ENCODE measurements at regions not wholly inside any gene's neighbourhood (a gene's known extent, or its start where the extent isn't known, plus 50 kb on each side); places are given as distances from the start of the nearest gene placed in this dataset.

DNA sequence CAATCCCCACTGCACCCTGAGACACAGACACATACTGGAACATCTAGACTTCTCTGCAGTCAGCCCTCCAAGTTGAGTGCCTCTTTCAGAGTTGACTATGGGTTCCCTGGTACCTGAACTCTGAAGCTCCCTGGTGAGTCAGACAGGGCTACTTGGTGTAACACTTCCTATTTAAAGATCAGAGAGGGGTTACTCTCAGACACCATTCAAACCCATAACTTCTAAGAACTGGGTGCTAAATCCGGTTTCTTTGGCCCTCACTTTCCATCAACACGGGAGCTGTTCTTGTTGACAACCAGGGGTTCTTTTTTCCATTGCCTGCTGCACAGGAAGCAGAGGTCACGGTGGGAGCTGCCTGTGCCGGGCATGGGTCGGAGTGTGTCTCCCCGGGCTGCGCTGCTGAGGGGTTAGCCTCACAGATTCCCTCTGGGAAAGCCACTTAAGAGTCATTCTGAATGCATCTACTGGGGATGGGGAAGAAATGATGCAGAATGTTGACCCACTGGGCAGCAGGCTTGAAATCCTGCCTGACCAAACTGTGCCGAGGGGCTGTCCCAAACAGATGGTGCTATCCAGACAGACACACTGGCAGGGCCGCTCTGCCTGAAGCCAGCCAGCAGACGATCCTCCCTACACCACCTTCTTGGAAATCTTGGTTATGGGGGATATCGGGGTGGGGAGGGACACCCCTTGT, 74.1 kb downstream of the PITPNM2 start:
- H3K4me1 ChIP-seq, result peaks cover 0 to 28% (median 15%) of the 10 kb centered on the region in 4 donors
- TF ChIP-seq, protein P1, sequence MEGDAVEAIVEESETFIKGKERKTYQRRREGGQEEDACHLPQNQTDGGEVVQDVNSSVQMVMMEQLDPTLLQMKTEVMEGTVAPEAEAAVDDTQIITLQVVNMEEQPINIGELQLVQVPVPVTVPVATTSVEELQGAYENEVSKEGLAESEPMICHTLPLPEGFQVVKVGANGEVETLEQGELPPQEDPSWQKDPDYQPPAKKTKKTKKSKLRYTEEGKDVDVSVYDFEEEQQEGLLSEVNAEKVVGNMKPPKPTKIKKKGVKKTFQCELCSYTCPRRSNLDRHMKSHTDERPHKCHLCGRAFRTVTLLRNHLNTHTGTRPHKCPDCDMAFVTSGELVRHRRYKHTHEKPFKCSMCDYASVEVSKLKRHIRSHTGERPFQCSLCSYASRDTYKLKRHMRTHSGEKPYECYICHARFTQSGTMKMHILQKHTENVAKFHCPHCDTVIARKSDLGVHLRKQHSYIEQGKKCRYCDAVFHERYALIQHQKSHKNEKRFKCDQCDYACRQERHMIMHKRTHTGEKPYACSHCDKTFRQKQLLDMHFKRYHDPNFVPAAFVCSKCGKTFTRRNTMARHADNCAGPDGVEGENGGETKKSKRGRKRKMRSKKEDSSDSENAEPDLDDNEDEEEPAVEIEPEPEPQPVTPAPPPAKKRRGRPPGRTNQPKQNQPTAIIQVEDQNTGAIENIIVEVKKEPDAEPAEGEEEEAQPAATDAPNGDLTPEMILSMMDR (IDR thresholded peaks at IDR 0.05), result no peak
- TF ChIP-seq POLR2A (IDR thresholded peaks at IDR 0.05), result no peak
- H3K27ac ChIP-seq, result peak overlapping the region; percentile 33 to 74 (median 62)
- H3K27me3 ChIP-seq, result no peaks in the 10 kb centered on the region
- DNase-seq, result peak in 1 of 3 donors; percentile 65
- no peaks in the 10 kb centered on the region for H3K9me3 ChIP-seq
- H3K36me3 ChIP-seq, result no peaks in the 10 kb centered on the region
- no peak overlapping the region for H3K4me3 ChIP-seq

DNA sequence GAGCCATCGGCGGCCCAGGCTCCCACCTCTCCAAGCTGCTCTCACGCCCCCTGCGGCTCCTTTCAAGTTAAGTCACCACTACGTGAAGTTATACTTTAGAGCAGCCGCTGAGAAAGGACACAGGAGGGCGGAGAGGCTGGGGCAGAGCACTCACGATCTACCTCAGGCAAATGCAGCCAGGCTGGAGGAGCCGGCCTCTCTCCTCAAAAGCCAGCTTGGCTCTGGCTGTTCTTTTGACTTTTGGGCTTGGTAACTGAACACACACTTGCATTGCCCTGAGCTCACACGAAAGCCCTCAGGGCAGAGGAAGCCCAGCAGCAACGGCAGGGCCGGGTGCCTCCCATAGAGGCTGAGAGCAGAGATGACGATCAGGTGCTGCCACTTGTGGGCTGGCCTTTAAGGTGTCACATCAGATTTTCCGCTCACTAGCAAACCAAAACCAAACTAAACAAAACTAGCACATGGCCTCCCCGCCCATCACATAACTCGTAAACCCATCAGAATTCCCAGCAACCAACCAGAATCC, 75.2 kb downstream of the PITPNM2 start:
- DNase-seq, result peak in 2 of 3 donors; percentile 74 to 81
- Histone ChIP-seq H3K9me3 (no peaks in the 10 kb centered on the region), H3K36me3 (no peaks in the 10 kb centered on the region), H3K4me3 (peak overlapping the region in 2 of 4 donors; percentile 6 to 20), H3K4me1 (peaks cover 0 to 33% (median 15%) of the 10 kb centered on the region in 4 donors), H3K27ac (peak overlapping the region; percentile 33 to 74 (median 62)), H3K27me3 (no peaks in the 10 kb centered on the region)
- TF ChIP-seq POLR2A (IDR thresholded peaks at IDR 0.05), result no peak
- TF ChIP-seq, protein P1 (IDR thresholded peaks at IDR 0.05), result peak in 2 of 6 experiments; percentile 8 to 11

DNA sequence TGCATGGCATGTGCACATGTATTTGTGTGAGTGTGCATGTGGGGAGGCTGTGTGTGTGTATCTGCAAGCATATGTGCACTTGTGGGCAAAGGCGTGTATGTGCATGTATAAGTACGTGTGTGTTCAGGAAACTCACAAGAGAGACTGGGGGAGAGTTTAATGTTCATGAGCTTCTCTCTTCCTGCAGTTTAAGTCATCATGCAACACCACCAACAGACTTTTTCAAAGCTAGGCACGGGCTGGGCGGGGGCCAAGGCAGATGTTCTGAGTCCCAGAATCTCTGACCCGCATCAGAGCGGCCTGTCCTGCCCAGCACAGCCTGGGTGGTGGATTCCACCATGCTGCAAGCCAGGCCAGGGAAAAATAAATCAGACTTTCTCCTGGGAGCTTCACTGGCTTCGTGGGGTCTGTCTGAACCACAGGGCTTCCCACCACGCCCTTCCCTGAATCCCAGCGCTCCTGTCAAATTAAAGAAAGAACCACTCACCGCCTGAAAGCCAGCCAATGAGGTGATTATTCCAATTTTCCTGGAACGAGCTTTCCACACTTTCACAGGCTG, 75.7 kb downstream of the PITPNM2 start:
- no peak for DNase-seq
- Histone ChIP-seq H3K9me3 (no peaks in the 10 kb centered on the region), H3K27me3 (no peaks in the 10 kb centered on the region), H3K27ac (peak overlapping the region; percentile 33 to 74 (median 62)), H3K36me3 (no peaks in the 10 kb centered on the region), H3K4me3 (peak overlapping the region in 2 of 4 donors; percentile 6 to 20), H3K4me1 (peaks cover 0 to 33% (median 15%) of the 10 kb centered on the region in 4 donors)
- no peak for TF ChIP-seq POLR2A (IDR thresholded peaks at IDR 0.05)
- TF ChIP-seq, protein P1 (IDR thresholded peaks at IDR 0.05), result no peak

DNA sequence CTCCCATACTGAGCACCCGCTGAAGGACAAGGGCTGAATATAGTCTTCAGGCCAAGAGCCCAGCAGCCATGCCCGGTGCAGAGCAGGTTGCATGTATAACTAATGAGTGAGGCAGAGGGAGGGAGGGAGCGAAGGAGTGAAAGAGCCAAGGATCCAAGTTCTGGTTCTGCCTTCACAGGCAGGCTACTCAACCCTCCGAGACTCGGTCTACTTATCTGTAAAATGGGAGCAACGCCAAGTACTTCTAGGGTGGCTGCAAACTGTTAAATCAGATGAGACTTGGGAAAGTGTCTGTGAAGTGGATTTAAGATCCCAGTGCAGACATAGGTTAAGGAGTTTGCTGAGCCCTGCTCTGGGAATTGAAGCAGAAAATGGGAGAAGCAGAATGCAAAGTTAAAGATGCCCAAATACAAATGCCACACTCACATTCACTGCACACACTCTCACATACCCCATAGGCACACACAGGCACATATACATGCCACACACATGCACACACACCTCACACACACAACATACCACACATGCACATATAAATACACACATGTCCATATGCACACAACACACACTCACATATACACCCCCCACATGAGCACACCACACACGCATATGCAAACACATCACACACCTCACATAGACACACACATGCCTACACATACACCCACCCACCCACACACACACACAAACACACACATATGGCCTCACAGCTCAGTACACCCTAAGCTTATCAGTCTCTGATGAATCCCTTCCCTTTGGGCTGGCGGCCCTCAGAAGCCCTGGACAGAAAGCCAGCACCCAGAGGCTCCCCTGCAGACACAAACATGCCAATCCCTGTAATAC, 76.7 kb downstream of the PITPNM2 start:
- H3K4me1 ChIP-seq, result peaks cover 0 to 33% (median 15%) of the 10 kb centered on the region in 4 donors
- no peaks in the 10 kb centered on the region for H3K36me3 ChIP-seq
- TF ChIP-seq POLR2A (IDR thresholded peaks at IDR 0.05), result no peak
- TF ChIP-seq, protein P1 (IDR thresholded peaks at IDR 0.05), result no peak
- H3K9me3 ChIP-seq, result no peaks in the 10 kb centered on the region
- DNase-seq, result no peak
- no peak overlapping the region for H3K4me3 ChIP-seq
- no peaks in the 10 kb centered on the region for H3K27me3 ChIP-seq
- H3K27ac ChIP-seq, result no peak overlapping the region

DNA sequence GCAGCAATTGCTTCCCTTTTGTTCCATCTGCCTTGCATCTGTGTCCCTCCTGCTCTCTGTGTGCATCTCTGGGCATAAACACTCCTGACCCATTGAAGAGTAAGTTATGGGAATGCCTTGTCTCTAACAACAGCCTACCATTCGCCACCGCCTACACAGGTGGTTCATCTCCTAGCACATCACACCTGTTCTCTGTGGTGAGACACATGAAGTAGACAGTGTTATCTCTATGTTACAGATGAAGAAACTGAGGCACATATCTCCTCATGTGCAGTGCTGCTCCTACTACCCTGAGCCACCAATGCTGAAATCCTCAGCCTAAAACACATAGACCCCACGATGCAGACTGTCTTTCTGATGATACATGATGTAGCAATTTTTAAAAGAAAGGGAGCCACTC, 77.6 kb downstream of the PITPNM2 start:
- peaks cover 0 to 33% (median 15%) of the 10 kb centered on the region in 4 donors for H3K4me1 ChIP-seq
- no peak for DNase-seq
- no peak for TF ChIP-seq POLR2A (IDR thresholded peaks at IDR 0.05)
- TF ChIP-seq, protein P1 (IDR thresholded peaks at IDR 0.05), result no peak
- H3K4me3 ChIP-seq, result no peak overlapping the region
- no peaks in the 10 kb centered on the region for H3K27me3 ChIP-seq
- H3K9me3 ChIP-seq, result no peaks in the 10 kb centered on the region
- H3K27ac ChIP-seq, result no peak overlapping the region
- no peaks in the 10 kb centered on the region for H3K36me3 ChIP-seq

All from Peyer's patch (tissue), 4 donors.